A673 (cell line): ENCODE measurements at regions not wholly inside any gene's neighbourhood (a gene's known extent, or its start where the extent isn't known, plus 50 kb on each side); places are given as distances from the start of the nearest gene placed in this dataset.
A peak's percentile ranks its signal among the peaks of the same experiment; 100 is the strongest.

Experiments
- BruUV-seq: library from RNA; stranded (reverse); fragments of 400-500 nt; replicated peaks from 2 replicates; lab custom pipeline; 2021; lab: Mats Ljungman, UMichigan
- CTCF ChIA-PET: fragments of 300-600 bp; sonication (Branson Sonifier 250); formaldehyde crosslinking; loops from one replicate; lab custom pipeline; 2022; ENCODE audit warnings: antibody characterized with exemption; lab: Charles Lee
- POLR2A ChIA-PET: fragments of 300-600 bp; sonication (Branson Sonifier 250); formaldehyde crosslinking; loops from one replicate; lab custom pipeline; 2022; ENCODE audit warnings: antibody characterized with exemption; ENCODE audit not compliant: low non-redundant PET; lab: Charles Lee
- DNase-seq: peaks from one replicate; pipeline ENCODE4 v3.0.0-alpha.2; 2015; ENCODE audit warnings: low spot score
- H3K27ac ChIP-seq: fragments of 200-600 bp; sonication (generic); 2 replicates; pipeline ENCODE4 v1.5.1; 2016; ENCODE audit warnings: mixed run types, low read depth, mild to moderate bottlenecking, mixed read lengths, antibody characterized with exemption, low read length; ENCODE audit not compliant: poor library complexity, severe bottlenecking
- H3K27me3 ChIP-seq: fragments of 200-600 bp; sonication (generic); replicated peaks from 2 replicates; pipeline ENCODE4 v1.6.1; 2017; ENCODE audit warnings: mixed run types, low read depth, mild to moderate bottlenecking, mixed read lengths, antibody characterized with exemption, low read length; ENCODE audit not compliant: insufficient read depth, poor library complexity
- H3K36me3 ChIP-seq: fragments of 200-600 bp; sonication (generic); 2 replicates; pipeline ENCODE4 v1.6.1; 2016; ENCODE audit warnings: mixed run types, mild to moderate bottlenecking, mixed read lengths, antibody characterized with exemption, low read length; ENCODE audit not compliant: insufficient read depth, poor library complexity, severe bottlenecking
- H3K4me1 ChIP-seq: fragments of 200-600 bp; sonication (generic); 2 replicates; pipeline ENCODE4 v1.6.1; 2017; ENCODE audit warnings: mixed run types, mild to moderate bottlenecking, mixed read lengths, antibody characterized with exemption, low read length; ENCODE audit not compliant: insufficient read depth, poor library complexity, severe bottlenecking
- H3K4me3 ChIP-seq: fragments of 200-600 bp; sonication (generic); 2 replicates; pipeline ENCODE4 v1.5.1; 2016; ENCODE audit warnings: low read depth, mixed run types, mild to moderate bottlenecking, mixed read lengths, low read length; ENCODE audit not compliant: poor library complexity, severe bottlenecking
- H3K9me3 ChIP-seq: fragments of 200-600 bp; sonication (generic); 2 replicates; pipeline ENCODE4 v1.6.1; 2016; ENCODE audit warnings: mixed run types, low read depth, mild to moderate bottlenecking, mixed read lengths, antibody characterized with exemption, low read length; ENCODE audit not compliant: poor library complexity, severe bottlenecking
- CTCF ChIP-seq: fragments of 300-800, 200-600 bp; sonication (generic); conservative IDR thresholded peaks from 2 replicates; pipeline ENCODE4 v1.5.1; 2017; ENCODE audit warnings: low read depth, mild to moderate bottlenecking, antibody characterized with exemption, low read length, moderate library complexity, mixed read lengths
- EZH2 ChIP-seq: fragments of 200-600 bp; sonication (generic); IDR thresholded peaks from 2 replicates; pipeline ENCODE4 v1.6.1; 2017; ENCODE audit warnings: borderline replicate concordance, low read depth, mild to moderate bottlenecking, mixed read lengths, antibody characterized with exemption, low read length; ENCODE audit not compliant: poor library complexity, severe bottlenecking
- intact Hi-C: fragments of 100-400 bp; cut with micrococcal nuclease; formaldehyde crosslinking; loops from one replicate; pipeline ENCODE4 v1.10.0; 2022; ENCODE audit not compliant: unreplicated experiment

GRCh38 chr20:11738852-11739251 is 178.8 kb upstream of the BTBD3 start:
- no TSS peak for BruUV-seq
- POLR2A ChIA-PET = no interaction called here
- no peak for DNase-seq

GRCh38 chr20:11740975-11741374 is 176.7 kb upstream of the BTBD3 start:
- BruUV-seq = no TSS peak
- intact Hi-C loops = no loop called here
- H3K27ac ChIP-seq = no peak overlapping the region
- no peak overlapping the region for H3K4me3 ChIP-seq
- H3K4me1 ChIP-seq = no peaks in the 10 kb centered on the region
- peaks cover 29% of the 10 kb centered on the region for H3K27me3 ChIP-seq
- peak; percentile 3 for DNase-seq
- no peaks in the 10 kb centered on the region for H3K9me3 ChIP-seq
- H3K36me3 ChIP-seq = no peaks in the 10 kb centered on the region
- CTCF ChIA-PET = no interaction called here
- POLR2A ChIA-PET = no interaction called here
- TF ChIP-seq EZH2 = no peak
- no peak for TF ChIP-seq CTCF

More at GRCh38 chr20:11738852-11739251, 178.8 kb upstream of the BTBD3 start:
- H3K27me3 ChIP-seq = peaks cover 20% of the 10 kb centered on the region
- no peaks in the 10 kb centered on the region for H3K4me1 ChIP-seq
- H3K27ac ChIP-seq = no peak overlapping the region
- TF ChIP-seq CTCF (no peak), EZH2 (no peak)
- CTCF ChIA-PET = no interaction called here
- no peak overlapping the region for H3K4me3 ChIP-seq
- intact Hi-C loops = no loop called here
- H3K36me3 ChIP-seq = no peaks in the 10 kb centered on the region
- H3K9me3 ChIP-seq = no peaks in the 10 kb centered on the region

GRCh38 chr20:11745145-11745544 is 172.5 kb upstream of the BTBD3 start:
- ChIA-PET POLR2A (no interaction called here), CTCF (no interaction called here)
- TF ChIP-seq EZH2 (no peak), CTCF (no peak)
- H3K36me3 ChIP-seq = no peaks in the 10 kb centered on the region
- no peak for DNase-seq
- intact Hi-C loops = no loop called here
- H3K9me3 ChIP-seq = no peaks in the 10 kb centered on the region
- no peak overlapping the region for H3K4me3 ChIP-seq
- no peaks in the 10 kb centered on the region for H3K4me1 ChIP-seq
- H3K27ac ChIP-seq = no peak overlapping the region
- no TSS peak for BruUV-seq
- peaks cover 20% of the 10 kb centered on the region for H3K27me3 ChIP-seq
